ENCODE measurements at regions not wholly inside any gene's neighbourhood (a gene's known extent, or its start where the extent isn't known, plus 50 kb on each side); places are given as distances from the start of the nearest gene placed in this dataset.

DNA sequence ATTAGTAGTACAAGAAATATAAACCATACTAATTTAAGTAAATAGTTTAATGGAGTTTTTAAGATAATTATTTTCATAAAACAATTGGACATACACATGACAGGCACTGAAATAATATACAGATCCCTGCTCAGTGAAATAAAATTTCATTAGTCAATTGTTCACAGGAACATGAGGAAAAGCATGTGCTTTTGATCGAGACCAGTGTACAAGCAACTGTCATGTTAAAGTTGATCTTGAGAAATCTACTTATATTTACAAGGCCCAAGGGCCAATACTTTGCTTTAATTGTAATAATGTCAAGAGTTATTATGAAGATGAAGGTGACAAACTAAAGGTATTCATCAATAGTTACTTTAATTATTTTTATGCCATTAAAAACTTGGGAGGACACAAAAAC lies 792.7 kb upstream of the LUZP2 start:
- TF ChIP-seq, protein P1, sequence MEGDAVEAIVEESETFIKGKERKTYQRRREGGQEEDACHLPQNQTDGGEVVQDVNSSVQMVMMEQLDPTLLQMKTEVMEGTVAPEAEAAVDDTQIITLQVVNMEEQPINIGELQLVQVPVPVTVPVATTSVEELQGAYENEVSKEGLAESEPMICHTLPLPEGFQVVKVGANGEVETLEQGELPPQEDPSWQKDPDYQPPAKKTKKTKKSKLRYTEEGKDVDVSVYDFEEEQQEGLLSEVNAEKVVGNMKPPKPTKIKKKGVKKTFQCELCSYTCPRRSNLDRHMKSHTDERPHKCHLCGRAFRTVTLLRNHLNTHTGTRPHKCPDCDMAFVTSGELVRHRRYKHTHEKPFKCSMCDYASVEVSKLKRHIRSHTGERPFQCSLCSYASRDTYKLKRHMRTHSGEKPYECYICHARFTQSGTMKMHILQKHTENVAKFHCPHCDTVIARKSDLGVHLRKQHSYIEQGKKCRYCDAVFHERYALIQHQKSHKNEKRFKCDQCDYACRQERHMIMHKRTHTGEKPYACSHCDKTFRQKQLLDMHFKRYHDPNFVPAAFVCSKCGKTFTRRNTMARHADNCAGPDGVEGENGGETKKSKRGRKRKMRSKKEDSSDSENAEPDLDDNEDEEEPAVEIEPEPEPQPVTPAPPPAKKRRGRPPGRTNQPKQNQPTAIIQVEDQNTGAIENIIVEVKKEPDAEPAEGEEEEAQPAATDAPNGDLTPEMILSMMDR (IDR thresholded peaks at IDR 0.05) = no peak
- TF ChIP-seq EZH2 (IDR thresholded peaks at IDR 0.05) (no peak), EZH2phosphoT487 (IDR thresholded peaks at IDR 0.05) (no peak)

All from neural progenitor cell (in vitro differentiated cells).